Parathyroid adenoma (tissue), 2 donors: ENCODE measurements at regions not wholly inside any gene's neighbourhood (a gene's known extent, or its start where the extent isn't known, plus 50 kb on each side); places are given as distances from the start of the nearest gene placed in this dataset.

ENCODE experiments used
- H2AFZ ChIP-seq: fragments of 300-600 bp; sonication (generic); one replicate; pipeline ENCODE4 v1.7.0; 2017; ENCODE audit warnings: antibody characterized with exemption, mild to moderate bottlenecking
- H3K27ac ChIP-seq: fragments of 300-600 bp; sonication (generic); one replicate; pipeline ENCODE4 v1.7.0; 2017
- H3K27me3 ChIP-seq: fragments of 300-600 bp; sonication (generic); one replicate; pipeline ENCODE4 v1.7.0; 2017; ENCODE audit warnings: low read length; ENCODE audit not compliant: control insufficient read depth, insufficient read depth
- H3K36me3 ChIP-seq: fragments of 300-600 bp; sonication (generic); one replicate; pipeline ENCODE4 v1.7.0; 2017; ENCODE audit warnings: low read length; ENCODE audit not compliant: control insufficient read depth, insufficient read depth
- H3K4me1 ChIP-seq: fragments of 300-600 bp; sonication (generic); one replicate; pipeline ENCODE4 v1.7.0; 2017; ENCODE audit warnings: control low read depth
- H3K4me2 ChIP-seq: fragments of 300-600 bp; sonication (generic); one replicate; pipeline ENCODE4 v1.7.0; 2017; ENCODE audit warnings: low read length
- H3K4me3 ChIP-seq: fragments of 300-600 bp; sonication (generic); one replicate; pipeline ENCODE4 v1.7.0; 2017; ENCODE audit warnings: low read depth, low read length
- H3K79me2 ChIP-seq: fragments of 300-600 bp; sonication (generic); one replicate; pipeline ENCODE4 v1.7.0; 2017; ENCODE audit warnings: control low read depth
- H3K9ac ChIP-seq: fragments of 300-600 bp; sonication (generic); one replicate; pipeline ENCODE4 v1.7.0; 2017; ENCODE audit warnings: mild to moderate bottlenecking
- H3K9me3 ChIP-seq: fragments of 300-600 bp; sonication (generic); one replicate; pipeline ENCODE4 v1.7.0; 2017; ENCODE audit warnings: low read length; ENCODE audit not compliant: control insufficient read depth
- TF ChIP-seq, protein P1 (sequence below): fragments of 300-600 bp; sonication (generic); IDR thresholded peaks from one replicate; pipeline ENCODE4 v1.7.0; 2017; ENCODE audit warnings: antibody characterized with exemption, mild to moderate bottlenecking
- donor health status: primary hyperparathyroidism.

DNA sequence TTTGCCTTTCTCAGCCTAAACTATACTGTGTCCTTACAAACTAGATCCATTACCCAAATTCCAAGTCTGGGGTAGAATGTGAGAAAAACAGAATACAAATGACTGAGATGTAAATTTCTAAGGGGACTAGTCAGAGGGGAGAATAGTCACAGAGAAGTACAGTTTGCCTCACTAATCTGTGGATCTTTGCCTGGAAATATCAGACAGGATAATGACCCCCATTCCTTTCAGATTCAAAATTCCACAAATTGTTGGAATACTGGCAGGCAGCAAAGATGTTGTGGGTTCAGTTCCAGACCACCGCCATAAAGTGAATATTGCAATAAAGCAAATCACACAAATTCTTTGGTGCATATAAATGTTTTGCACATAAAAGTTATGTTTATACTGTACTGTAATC lies 762.8 kb upstream of the NR2F2 start:
- no peak overlapping the region for H3K4me3 ChIP-seq
- no peak overlapping the region for H2AFZ ChIP-seq
- H3K9me3 ChIP-seq, result no peaks in the 10 kb centered on the region
- no peaks in the 10 kb centered on the region for H3K79me2 ChIP-seq
- H3K9ac ChIP-seq, result no peak overlapping the region
- H3K36me3 ChIP-seq, result no peaks in the 10 kb centered on the region
- H3K27me3 ChIP-seq, result no peaks in the 10 kb centered on the region
- TF ChIP-seq, protein P1, sequence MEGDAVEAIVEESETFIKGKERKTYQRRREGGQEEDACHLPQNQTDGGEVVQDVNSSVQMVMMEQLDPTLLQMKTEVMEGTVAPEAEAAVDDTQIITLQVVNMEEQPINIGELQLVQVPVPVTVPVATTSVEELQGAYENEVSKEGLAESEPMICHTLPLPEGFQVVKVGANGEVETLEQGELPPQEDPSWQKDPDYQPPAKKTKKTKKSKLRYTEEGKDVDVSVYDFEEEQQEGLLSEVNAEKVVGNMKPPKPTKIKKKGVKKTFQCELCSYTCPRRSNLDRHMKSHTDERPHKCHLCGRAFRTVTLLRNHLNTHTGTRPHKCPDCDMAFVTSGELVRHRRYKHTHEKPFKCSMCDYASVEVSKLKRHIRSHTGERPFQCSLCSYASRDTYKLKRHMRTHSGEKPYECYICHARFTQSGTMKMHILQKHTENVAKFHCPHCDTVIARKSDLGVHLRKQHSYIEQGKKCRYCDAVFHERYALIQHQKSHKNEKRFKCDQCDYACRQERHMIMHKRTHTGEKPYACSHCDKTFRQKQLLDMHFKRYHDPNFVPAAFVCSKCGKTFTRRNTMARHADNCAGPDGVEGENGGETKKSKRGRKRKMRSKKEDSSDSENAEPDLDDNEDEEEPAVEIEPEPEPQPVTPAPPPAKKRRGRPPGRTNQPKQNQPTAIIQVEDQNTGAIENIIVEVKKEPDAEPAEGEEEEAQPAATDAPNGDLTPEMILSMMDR, result no peak
- no peak overlapping the region for H3K4me2 ChIP-seq
- H3K4me1 ChIP-seq, result no peaks in the 10 kb centered on the region
- H3K27ac ChIP-seq, result no peak overlapping the region

DNA sequence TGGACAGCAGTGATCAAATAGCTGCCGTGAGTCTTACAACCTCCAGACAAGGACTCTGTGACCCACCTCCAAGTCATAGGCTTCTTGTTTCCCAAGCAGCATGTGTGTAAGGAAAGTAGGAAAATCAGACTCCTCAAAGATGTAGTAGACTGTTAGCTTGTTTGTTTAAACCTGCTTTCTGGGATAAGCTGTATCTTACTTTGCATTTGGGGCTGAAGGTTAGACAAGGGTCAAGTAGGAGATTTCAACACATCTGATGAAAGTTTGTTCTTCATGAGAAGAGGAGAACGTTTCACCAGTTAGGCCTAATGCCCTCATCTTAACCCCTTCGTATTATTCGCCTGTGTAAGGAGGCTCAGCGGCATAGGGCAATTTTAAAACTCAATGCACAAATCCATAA lies 756.4 kb upstream of the NR2F2 start:
- Histone ChIP-seq H3K36me3 (no peaks in the 10 kb centered on the region), H3K9ac (no peak overlapping the region), H3K27ac (no peak overlapping the region), H3K9me3 (no peaks in the 10 kb centered on the region), H3K4me2 (no peak overlapping the region), H3K79me2 (no peaks in the 10 kb centered on the region), H3K27me3 (no peaks in the 10 kb centered on the region), H3K4me3 (no peak overlapping the region), H2AFZ (no peak overlapping the region), H3K4me1 (no peaks in the 10 kb centered on the region)
- TF ChIP-seq, protein P1, result no peak

DNA sequence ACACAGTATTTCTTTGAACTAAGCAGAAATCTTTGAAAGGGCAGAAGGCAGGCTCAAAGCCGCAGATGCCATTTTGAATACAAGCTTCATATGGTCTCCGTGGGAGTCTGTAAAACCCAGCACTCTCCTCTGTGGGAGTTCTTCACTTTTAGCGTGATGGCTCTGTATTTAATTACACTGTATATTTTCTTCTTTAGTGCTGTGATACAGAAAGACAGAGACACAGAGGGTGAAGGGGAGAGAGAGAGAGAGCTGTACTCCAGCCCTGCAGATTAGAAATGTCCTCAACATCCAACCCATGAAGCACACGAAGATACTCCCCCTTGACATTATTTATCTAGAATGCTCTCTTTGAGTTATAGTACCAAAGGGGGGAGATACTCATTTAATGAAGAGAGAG lies 752.6 kb upstream of the NR2F2 start:
- Histone ChIP-seq H3K79me2 (no peaks in the 10 kb centered on the region), H3K27me3 (no peaks in the 10 kb centered on the region), H3K36me3 (no peaks in the 10 kb centered on the region), H3K4me3 (no peak overlapping the region), H3K4me1 (no peaks in the 10 kb centered on the region), H2AFZ (no peak overlapping the region), H3K9ac (no peak overlapping the region), H3K27ac (no peak overlapping the region), H3K9me3 (no peaks in the 10 kb centered on the region), H3K4me2 (no peak overlapping the region)
- TF ChIP-seq, protein P1, result no peak

DNA sequence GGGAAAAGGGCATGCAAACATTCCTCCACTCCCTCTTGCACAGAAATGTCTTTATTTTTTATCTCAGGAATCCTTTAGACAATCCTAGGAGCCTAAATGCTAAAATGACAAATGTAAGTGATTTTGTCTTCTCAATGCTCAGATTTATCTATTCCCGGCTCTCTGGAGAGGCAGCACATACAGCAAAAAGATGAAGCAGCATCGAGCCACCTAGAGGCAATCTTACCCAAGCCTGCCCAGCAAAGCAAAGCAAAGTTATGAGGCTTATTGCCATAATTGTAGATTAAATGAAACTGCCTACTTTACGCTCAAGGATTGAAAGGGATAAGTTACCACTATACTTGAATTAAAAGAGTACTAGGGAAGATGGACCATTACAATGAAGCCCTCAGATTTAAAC lies 750.4 kb upstream of the NR2F2 start:
- no peaks in the 10 kb centered on the region for H3K36me3 ChIP-seq
- TF ChIP-seq, protein P1, result no peak
- H3K4me3 ChIP-seq, result no peak overlapping the region
- H3K79me2 ChIP-seq, result no peaks in the 10 kb centered on the region
- H3K4me1 ChIP-seq, result no peaks in the 10 kb centered on the region
- no peaks in the 10 kb centered on the region for H3K9me3 ChIP-seq
- H3K27me3 ChIP-seq, result no peaks in the 10 kb centered on the region
- H3K4me2 ChIP-seq, result no peak overlapping the region
- H3K27ac ChIP-seq, result no peak overlapping the region
- no peak overlapping the region for H3K9ac ChIP-seq
- H2AFZ ChIP-seq, result no peak overlapping the region

DNA sequence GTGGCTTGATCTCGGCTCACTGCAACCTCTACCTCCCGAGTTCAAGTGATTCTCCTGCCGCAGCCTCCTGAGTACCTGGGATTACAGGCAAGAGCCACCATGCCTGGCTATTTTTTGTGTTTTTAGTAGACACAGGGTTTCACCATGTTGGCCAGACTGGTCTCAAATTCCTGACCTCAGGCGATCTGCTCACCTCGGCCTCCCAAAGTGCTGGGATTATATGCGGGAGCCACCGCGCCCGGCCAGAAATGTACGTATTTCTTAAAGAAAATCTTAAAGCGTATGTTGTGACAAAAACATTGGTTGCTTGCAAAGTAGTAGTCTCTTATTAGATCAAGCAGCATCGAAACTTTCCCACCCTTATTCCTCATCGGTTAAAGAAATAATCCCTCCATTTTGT lies 748.9 kb upstream of the NR2F2 start:
- Histone ChIP-seq H3K4me2 (no peak overlapping the region), H3K4me1 (no peaks in the 10 kb centered on the region), H3K27ac (no peak overlapping the region), H3K36me3 (no peaks in the 10 kb centered on the region), H2AFZ (no peak overlapping the region), H3K9ac (no peak overlapping the region), H3K79me2 (no peaks in the 10 kb centered on the region), H3K4me3 (no peak overlapping the region), H3K27me3 (no peaks in the 10 kb centered on the region), H3K9me3 (no peaks in the 10 kb centered on the region)
- TF ChIP-seq, protein P1, result no peak
